Mesenchymal stem cell (in vitro differentiated cells and primary cell): ENCODE measurements at regions not wholly inside any gene's neighbourhood (a gene's known extent, or its start where the extent isn't known, plus 50 kb on each side); places are given as distances from the start of the nearest gene placed in this dataset.

Source experiments
- DNase-seq: peaks from one replicate; pipeline ENCODE4 v3.0.0-alpha.2; 2013
- H2AFZ ChIP-seq: one replicate; pipeline ENCODE4 v1.6.1; 2013; ENCODE audit warnings: low read depth, mild to moderate bottlenecking, control low read depth, inconsistent platforms, low read length, moderate library complexity
- H2AK5ac ChIP-seq: 2 replicates; pipeline ENCODE4 v1.6.1; 2013; ENCODE audit warnings: low read length, moderate library complexity, mild to moderate bottlenecking, inconsistent platforms; ENCODE audit not compliant: severe bottlenecking
- H2BK120ac ChIP-seq: one replicate; pipeline ENCODE4 v1.6.1; 2013; ENCODE audit warnings: low read depth, mild to moderate bottlenecking, inconsistent platforms, low read length, moderate library complexity
- H2BK12ac ChIP-seq, 2 experiments: one replicate each; pipeline ENCODE4 v1.6.1; 2013; ENCODE audit warnings: inconsistent platforms in 2 of 2, low read length in 2 of 2, mild to moderate bottlenecking in 2 of 2, moderate library complexity in 2 of 2, control low read depth in 1 of 2
- H2BK15ac ChIP-seq: one replicate; pipeline ENCODE4 v1.6.1; 2013; ENCODE audit warnings: mild to moderate bottlenecking, low read depth, inconsistent platforms; ENCODE audit not compliant: poor library complexity, severe bottlenecking
- H2BK5ac ChIP-seq: 2 replicates; pipeline ENCODE4 v1.6.1; 2013; ENCODE audit warnings: low read depth, mild to moderate bottlenecking, low read length, control low read depth, inconsistent platforms; ENCODE audit not compliant: poor library complexity, severe bottlenecking
- H3K14ac ChIP-seq, 2 experiments: one replicate each; pipeline ENCODE4 v1.6.1; 2013; ENCODE audit warnings: inconsistent platforms in 2 of 2, low read length in 2 of 2, control low read depth in 1 of 2, mild to moderate bottlenecking in 1 of 2, moderate library complexity in 1 of 2
- H3K18ac ChIP-seq, 2 experiments: one replicate each; pipeline ENCODE4 v1.6.1; 2013; ENCODE audit warnings: inconsistent platforms in 2 of 2, low read length in 2 of 2, control low read depth in 1 of 2, low read depth in 1 of 2, mild to moderate bottlenecking in 1 of 2
- H3K23ac ChIP-seq, 2 experiments: one replicate each; pipeline ENCODE4 v1.6.1; 2013; ENCODE audit warnings: inconsistent platforms in 2 of 2, low read length in 2 of 2, mild to moderate bottlenecking in 2 of 2, moderate library complexity in 2 of 2, control low read depth in 1 of 2
- H3K27ac ChIP-seq: 2 replicates; pipeline ENCODE4 v1.5.1; 2013; ENCODE audit warnings: mild to moderate bottlenecking, moderate library complexity, low read length, control low read depth, inconsistent platforms; ENCODE audit not compliant: poor library complexity, severe bottlenecking
- H3K27me3 ChIP-seq, 2 experiments: 2 replicates each; pipeline versions ENCODE4 v1.6.1 to v1.7.0; 2013; ENCODE audit warnings: low read length in 2 of 2, mild to moderate bottlenecking in 2 of 2, moderate library complexity in 2 of 2, control low read depth in 1 of 2, inconsistent platforms in 1 of 2; ENCODE audit not compliant: control insufficient read depth in 1 of 2, insufficient read depth in 1 of 2
- H3K36me3 ChIP-seq, 2 experiments: 2 replicates each; pipeline versions ENCODE4 v1.6.1 to v1.7.0; 2013; ENCODE audit warnings: low read length in 2 of 2, control low read depth in 1 of 2, inconsistent platforms in 1 of 2, low read depth in 1 of 2, mild to moderate bottlenecking in 1 of 2; ENCODE audit not compliant: insufficient read depth in 2 of 2, control insufficient read depth in 1 of 2
- H3K4ac ChIP-seq, 2 experiments: one replicate each; pipeline ENCODE4 v1.6.1; 2013; ENCODE audit warnings: inconsistent platforms in 2 of 2, low read length in 2 of 2, mild to moderate bottlenecking in 2 of 2, moderate library complexity in 2 of 2, control low read depth in 1 of 2, low read depth in 1 of 2
- H3K4me1 ChIP-seq: 2 replicates; pipeline ENCODE4 v1.6.1; 2013; ENCODE audit warnings: low read depth, low read length, control low read depth; ENCODE audit not compliant: control insufficient read depth, insufficient read depth
- H3K4me2 ChIP-seq: 2 replicates; pipeline ENCODE4 v1.6.1; 2013; ENCODE audit warnings: low read length, mild to moderate bottlenecking, inconsistent platforms; ENCODE audit not compliant: poor library complexity, severe bottlenecking
- H3K4me3 ChIP-seq, 2 experiments: 2 replicates each; pipeline versions ENCODE4 v1.5.1 to v1.7.0; 2013; ENCODE audit warnings: low read length in 2 of 2, mild to moderate bottlenecking in 2 of 2, control low read depth in 1 of 2, low read depth in 1 of 2; ENCODE audit not compliant: insufficient read depth in 1 of 2
- H3K79me1 ChIP-seq: replicated peaks from 2 replicates; pipeline ENCODE4 v1.6.1; 2013; ENCODE audit warnings: mild to moderate bottlenecking, control low read depth, low read length, inconsistent platforms; ENCODE audit not compliant: poor library complexity, severe bottlenecking
- H3K9ac ChIP-seq: 2 replicates; pipeline ENCODE4 v1.7.0; 2013; ENCODE audit warnings: mild to moderate bottlenecking, low read length, moderate library complexity
- H3K9me3 ChIP-seq: 2 replicates; pipeline ENCODE4 v1.7.0; 2013; ENCODE audit warnings: mild to moderate bottlenecking, low read length; ENCODE audit not compliant: control insufficient read depth
- H4K8ac ChIP-seq: one replicate; pipeline ENCODE4 v1.6.1; 2013; ENCODE audit warnings: inconsistent platforms, mild to moderate bottlenecking, low read length, moderate library complexity
- H4K91ac ChIP-seq: one replicate; pipeline ENCODE4 v1.6.1; 2013; ENCODE audit warnings: mild to moderate bottlenecking, low read length, inconsistent platforms
- WGBS: methylation state at CpG from one replicate; pipeline ENCODE4 v1.1.7; 2013; ENCODE audit warnings: mixed read lengths; 5-methylcytosine and 5-hydroxymethylcytosine counted together

GRCh38 chr6:11921751-11922150, 90.4 kb upstream of the HIVEP1 start:
- Histone ChIP-seq H3K9ac (peak overlapping the region; percentile 77), H3K14ac (no peak overlapping the region), H4K8ac (no peak overlapping the region), H2BK5ac (no peak overlapping the region), H3K18ac (no peak overlapping the region), H3K4ac (no peak overlapping the region), H2AFZ (no peak overlapping the region), H2AK5ac (no peak overlapping the region), H3K36me3 (no peaks in the 10 kb centered on the region), H3K9me3 (no peaks in the 10 kb centered on the region), H3K27ac (no peak overlapping the region), H3K79me1 (no peaks in the 10 kb centered on the region), H3K4me2 (no peak overlapping the region), H2BK12ac (no peak overlapping the region), H2BK15ac (no peak overlapping the region), H3K23ac (no peak overlapping the region), H2BK120ac (no peak overlapping the region), H3K27me3 (no peaks in the 10 kb centered on the region), H3K4me3 (no peak overlapping the region), H4K91ac (no peak overlapping the region), H3K4me1 (peaks cover 13% of the 10 kb centered on the region)
- DNase-seq = no peak
- WGBS = 82% methylated on average over 2 of the region's 2 CpGs

- Histone ChIP-seq H3K18ac (no peak overlapping the region), H2AFZ (no peak overlapping the region), H2BK120ac (no peak overlapping the region), H3K27ac (peak overlapping the region; percentile 46), H3K23ac (no peak overlapping the region), H3K4me3 (no peak overlapping the region), H2BK15ac (no peak overlapping the region), H4K8ac (peak overlapping the region; percentile 47), H2AK5ac (no peak overlapping the region), H3K4me2 (no peak overlapping the region), H3K79me1 (no peaks in the 10 kb centered on the region), H2BK12ac (peak overlapping the region in 1 of 2 experiments; percentile 90), H2BK5ac (no peak overlapping the region), H3K4ac (peak overlapping the region in 1 of 2 experiments; percentile 8), H3K14ac (no peak overlapping the region), H3K27me3 (no peaks in the 10 kb centered on the region), H3K36me3 (no peaks in the 10 kb centered on the region), H3K9me3 (no peaks in the 10 kb centered on the region), H4K91ac (no peak overlapping the region), H3K9ac (peak overlapping the region; percentile 77), H3K4me1 (peaks cover 13% of the 10 kb centered on the region)
- peak; percentile 96 for DNase-seq
- 12% methylated on average over 4 of the region's 5 CpGs for WGBS
Observed at GRCh38 chr6:11921017-11921438, 91.1 kb upstream of the HIVEP1 start.

- H2BK5ac ChIP-seq = no peak overlapping the region
- H3K4me1 ChIP-seq = peaks cover 13% of the 10 kb centered on the region
- H3K9ac ChIP-seq = peak overlapping the region; percentile 46
- H3K36me3 ChIP-seq = no peaks in the 10 kb centered on the region
- H3K79me1 ChIP-seq = no peaks in the 10 kb centered on the region
- no peaks in the 10 kb centered on the region for H3K9me3 ChIP-seq
- no peak overlapping the region for H3K4me2 ChIP-seq
- peak overlapping the region; percentile 68 for H2AK5ac ChIP-seq
- H4K91ac ChIP-seq = no peak overlapping the region
- peak overlapping the region; percentile 19 for H4K8ac ChIP-seq
- no peak overlapping the region for H2BK15ac ChIP-seq
- H3K27ac ChIP-seq = peak overlapping the region; percentile 46
- H3K4me3 ChIP-seq = no peak overlapping the region
- H2BK120ac ChIP-seq = no peak overlapping the region
- H3K4ac ChIP-seq = peak overlapping the region in 1 of 2 experiments; percentile 8
- no peak overlapping the region for H3K14ac ChIP-seq
- WGBS = 91% methylated on average over 3 of the region's 3 CpGs
- peak overlapping the region; percentile 87 to 90 for H2BK12ac ChIP-seq
- DNase-seq = no peak
- H2AFZ ChIP-seq = no peak overlapping the region
- no peaks in the 10 kb centered on the region for H3K27me3 ChIP-seq
- peak overlapping the region in 1 of 2 experiments; percentile 48 for H3K18ac ChIP-seq
- H3K23ac ChIP-seq = no peak overlapping the region
Observed at GRCh38 chr6:11920566-11920965, 91.5 kb upstream of the HIVEP1 start.

GRCh38 chr6:11919771-11920440, 92.2 kb upstream of the HIVEP1 start:
- no peak overlapping the region for H3K14ac ChIP-seq
- no peak overlapping the region for H3K18ac ChIP-seq
- H3K4ac ChIP-seq = no peak overlapping the region
- H3K4me2 ChIP-seq = no peak overlapping the region
- WGBS = 87% methylated on average over 7 of the region's 8 CpGs
- H3K9ac ChIP-seq = peak overlapping the region; percentile 90
- no peak overlapping the region for H4K91ac ChIP-seq
- H2BK12ac ChIP-seq = peak overlapping the region; percentile 15 to 90
- no peak overlapping the region for H2BK5ac ChIP-seq
- no peaks in the 10 kb centered on the region for H3K79me1 ChIP-seq
- no peaks in the 10 kb centered on the region for H3K36me3 ChIP-seq
- no peaks in the 10 kb centered on the region for H3K9me3 ChIP-seq
- H4K8ac ChIP-seq = no peak overlapping the region
- peak; percentile 20 for DNase-seq
- H3K27ac ChIP-seq = no peak overlapping the region
- H3K4me3 ChIP-seq = no peak overlapping the region
- H3K27me3 ChIP-seq = no peaks in the 10 kb centered on the region
- no peak overlapping the region for H3K23ac ChIP-seq
- no peak overlapping the region for H2BK120ac ChIP-seq
- peak overlapping the region; percentile 20 for H2BK15ac ChIP-seq
- H2AK5ac ChIP-seq = peak overlapping the region; percentile 68
- peaks cover 13% of the 10 kb centered on the region for H3K4me1 ChIP-seq
- H2AFZ ChIP-seq = no peak overlapping the region
